Liver (tissue), 8 donors: ENCODE measurements at regions not wholly inside any gene's neighbourhood (a gene's known extent, or its start where the extent isn't known, plus 50 kb on each side); places are given as distances from the start of the nearest gene placed in this dataset.

Experiments
- DNase-seq: peaks from one replicate; pipeline ENCODE4 v3.0.0-alpha.2; 2017; ENCODE audit warnings: low spot score
- H3K27ac ChIP-seq, 2 donors: one replicate each; pipeline ENCODE4 v1.7.0; 2013; ENCODE audit warnings: inconsistent platforms in 2 of 2, low read length in 2 of 2, control low read depth in 1 of 2, low read depth in 1 of 2, mild to moderate bottlenecking in 1 of 2
- H3K27me3 ChIP-seq, 4 donors: one replicate each; pipeline versions ENCODE4 v1.6.1 to v1.7.0; 2013; ENCODE audit warnings: low read length in 3 of 4, inconsistent platforms in 1 of 4, mild to moderate bottlenecking in 1 of 4, moderate library complexity in 1 of 4; ENCODE audit not compliant: control insufficient read depth in 4 of 4, insufficient read depth in 4 of 4
- H3K36me3 ChIP-seq, 4 donors: one replicate each; pipeline versions ENCODE4 v1.6.1 to v1.7.0; 2013; ENCODE audit warnings: low read length in 3 of 4, mild to moderate bottlenecking in 3 of 4, low read depth in 1 of 4, moderate library complexity in 1 of 4; ENCODE audit not compliant: control insufficient read depth in 4 of 4, insufficient read depth in 3 of 4
- H3K4me1 ChIP-seq, 4 donors: one replicate each; pipeline versions ENCODE4 v1.6.1 to v1.7.0; 2013; ENCODE audit warnings: low read length in 3 of 4, mild to moderate bottlenecking in 3 of 4, moderate library complexity in 1 of 4; ENCODE audit not compliant: control insufficient read depth in 4 of 4, insufficient read depth in 4 of 4
- H3K4me3 ChIP-seq, 3 donors: one replicate each; pipeline versions ENCODE4 v1.6.1 to v1.7.0; 2013; ENCODE audit warnings: low read length in 3 of 3, control low read depth in 1 of 3, low read depth in 1 of 3, mild to moderate bottlenecking in 1 of 3
- H3K9ac ChIP-seq, 2 donors: one replicate each; pipeline ENCODE4 v1.7.0; 2013; ENCODE audit warnings: low read length in 2 of 2, mild to moderate bottlenecking in 2 of 2, moderate library complexity in 2 of 2, control low read depth in 1 of 2, low read depth in 1 of 2
- H3K9me3 ChIP-seq, 4 donors: one replicate each; pipeline versions ENCODE4 v1.6.1 to v1.7.0; 2013; ENCODE audit warnings: low read length in 3 of 4; ENCODE audit not compliant: control insufficient read depth in 4 of 4
- ATF3 ChIP-seq: IDR thresholded peaks from 2 replicates; pipeline ENCODE4 v1.6.1; 2016; ENCODE audit warnings: antibody characterized with exemption
- EGR1 ChIP-seq, 2 donors: IDR thresholded peaks; 2 replicates each; pipeline ENCODE4 v1.6.1; 2016 to 2018; ENCODE audit warnings: antibody characterized with exemption in 2 of 2, low read depth in 2 of 2
- FOXA1 ChIP-seq: IDR thresholded peaks from 2 replicates; pipeline ENCODE4 v1.6.1; 2016; ENCODE audit warnings: antibody characterized with exemption
- FOXA2 ChIP-seq: IDR thresholded peaks from 2 replicates; pipeline ENCODE4 v1.6.1; 2016; ENCODE audit warnings: antibody characterized with exemption
- GABPA ChIP-seq, 2 donors: IDR thresholded peaks in 1 of 2; conservative IDR thresholded peaks in 1 of 2; 2 replicates each; pipeline ENCODE4 v1.6.1; 2016; ENCODE audit warnings: antibody characterized with exemption in 2 of 2, mild to moderate bottlenecking in 1 of 2, moderate library complexity in 1 of 2
- HNF4A ChIP-seq, 2 donors: conservative IDR thresholded peaks; 2 replicates each; pipeline ENCODE4 v1.6.1; 2016; ENCODE audit warnings: antibody characterized with exemption in 2 of 2, mild to moderate bottlenecking in 2 of 2
- HNF4G ChIP-seq: IDR thresholded peaks from 2 replicates; pipeline ENCODE4 v1.6.1; 2016; ENCODE audit warnings: antibody characterized with exemption
- JUND ChIP-seq, 2 donors: IDR thresholded peaks; 2 replicates each; pipeline ENCODE4 v1.6.1; 2016; ENCODE audit warnings: antibody characterized with exemption in 2 of 2
- NR2F2 ChIP-seq: IDR thresholded peaks from 2 replicates; pipeline ENCODE4 v1.6.1; 2016; ENCODE audit warnings: antibody characterized with exemption
- RAD21 ChIP-seq, 2 donors: IDR thresholded peaks; 2 replicates each; pipeline ENCODE4 v1.6.1; 2016; ENCODE audit warnings: antibody characterized with exemption in 2 of 2, mild to moderate bottlenecking in 2 of 2
- RXRA ChIP-seq, 2 donors: IDR thresholded peaks; 2 replicates each; pipeline ENCODE4 v1.6.1; 2017 to 2018; ENCODE audit warnings: antibody characterized with exemption in 2 of 2, mild to moderate bottlenecking in 1 of 2
- SP1 ChIP-seq: IDR thresholded peaks from 2 replicates; pipeline ENCODE4 v1.6.1; 2018; ENCODE audit warnings: antibody characterized with exemption, mild to moderate bottlenecking
- YY1 ChIP-seq: IDR thresholded peaks from 2 replicates; pipeline ENCODE4 v1.6.1; 2016; ENCODE audit warnings: antibody characterized with exemption, mild to moderate bottlenecking
- WGBS: extraction: QIAGEN DNeasy Blood & Tissue Kit; methylation state at CpG from one replicate; pipeline ENCODE4 v1.1.7; 2013; 5-methylcytosine and 5-hydroxymethylcytosine counted together
- TF ChIP-seq, protein P1 (sequence below): IDR thresholded peaks from 2 replicates; pipeline ENCODE4 v1.6.1; 2016; ENCODE audit warnings: antibody characterized with exemption
- TF ChIP-seq, protein P2 (sequence below): IDR thresholded peaks from 2 replicates; pipeline ENCODE4 v1.6.1; 2016; ENCODE audit warnings: antibody characterized with exemption
- TF ChIP-seq, protein P3 (sequence below): fragments of 150-350 bp; IDR thresholded peaks from 2 replicates; pipeline ENCODE4 v1.5.1; 2017; ENCODE audit warnings: improper control_type of control experiment, low read depth, low read length; ENCODE audit not compliant: missing input control
- donor health status: healthy.
- donor health status: healthy.
- donor health status: healthy.
- donor health status: healthy.
- donor health status: healthy.

- no peak for TF ChIP-seq JUND (IDR thresholded peaks at IDR 0.05)
- TF ChIP-seq SP1, result no peak
- no peak for TF ChIP-seq RXRA (IDR thresholded peaks at IDR 0.05)
- no peak for TF ChIP-seq RAD21 (IDR thresholded peaks at IDR 0.05)
- TF ChIP-seq, protein P1, sequence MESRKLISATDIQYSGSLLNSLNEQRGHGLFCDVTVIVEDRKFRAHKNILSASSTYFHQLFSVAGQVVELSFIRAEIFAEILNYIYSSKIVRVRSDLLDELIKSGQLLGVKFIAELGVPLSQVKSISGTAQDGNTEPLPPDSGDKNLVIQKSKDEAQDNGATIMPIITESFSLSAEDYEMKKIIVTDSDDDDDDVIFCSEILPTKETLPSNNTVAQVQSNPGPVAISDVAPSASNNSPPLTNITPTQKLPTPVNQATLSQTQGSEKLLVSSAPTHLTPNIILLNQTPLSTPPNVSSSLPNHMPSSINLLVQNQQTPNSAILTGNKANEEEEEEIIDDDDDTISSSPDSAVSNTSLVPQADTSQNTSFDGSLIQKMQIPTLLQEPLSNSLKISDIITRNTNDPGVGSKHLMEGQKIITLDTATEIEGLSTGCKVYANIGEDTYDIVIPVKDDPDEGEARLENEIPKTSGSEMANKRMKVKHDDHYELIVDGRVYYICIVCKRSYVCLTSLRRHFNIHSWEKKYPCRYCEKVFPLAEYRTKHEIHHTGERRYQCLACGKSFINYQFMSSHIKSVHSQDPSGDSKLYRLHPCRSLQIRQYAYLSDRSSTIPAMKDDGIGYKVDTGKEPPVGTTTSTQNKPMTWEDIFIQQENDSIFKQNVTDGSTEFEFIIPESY, result no peak
- TF ChIP-seq, protein P2, sequence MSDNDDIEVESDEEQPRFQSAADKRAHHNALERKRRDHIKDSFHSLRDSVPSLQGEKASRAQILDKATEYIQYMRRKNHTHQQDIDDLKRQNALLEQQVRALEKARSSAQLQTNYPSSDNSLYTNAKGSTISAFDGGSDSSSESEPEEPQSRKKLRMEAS, result no peak
- TF ChIP-seq HNF4A (conservative IDR thresholded peaks at IDR 0.05), result no peak
- TF ChIP-seq FOXA1, result no peak
- TF ChIP-seq NR2F2, result no peak
Measured at GRCh38 chr10:33955676-33956075, 621.2 kb upstream of the NRP1 start (continued).

DNA sequence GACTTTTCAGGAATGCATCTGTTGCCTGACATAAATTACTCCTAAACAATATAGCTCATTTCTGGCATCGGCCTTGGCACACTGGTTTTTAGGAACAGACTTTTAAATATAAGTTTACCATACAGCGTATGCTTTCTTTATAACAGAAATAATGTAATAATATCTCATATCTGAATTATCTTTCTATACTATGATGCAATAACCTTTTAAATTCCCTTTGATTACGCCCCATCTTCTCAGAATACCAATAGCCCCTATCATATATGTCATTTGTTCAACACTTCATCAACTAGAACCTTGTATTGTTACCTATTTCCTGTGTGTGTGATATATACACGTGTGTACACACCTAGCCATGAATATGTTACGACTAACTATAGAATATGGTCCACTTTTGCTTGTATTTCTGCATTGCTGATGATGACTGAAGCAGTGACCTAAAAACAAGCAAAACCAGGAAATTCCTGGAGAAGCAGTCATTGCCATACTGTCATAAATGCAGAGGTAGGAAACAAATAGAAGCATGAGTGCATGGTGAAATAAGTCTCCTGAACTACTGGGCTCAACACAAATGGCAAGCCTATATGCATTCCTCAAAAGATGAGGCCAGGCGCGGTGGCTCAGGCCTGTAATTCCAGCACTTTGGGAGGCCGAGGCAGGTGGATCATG is 618.4 kb upstream of the NRP1 start:
- Histone ChIP-seq H3K27ac (no peak overlapping the region), H3K36me3 (no peaks in the 10 kb centered on the region), H3K4me3 (no peak overlapping the region), H3K9me3 (no peaks in the 10 kb centered on the region), H3K27me3 (no peaks in the 10 kb centered on the region), H3K4me1 (no peaks in the 10 kb centered on the region), H3K9ac (no peak overlapping the region)
- DNase-seq, result no peak
- WGBS, result 93% methylated on average over 8 of the region's 8 CpGs
- no peak for TF ChIP-seq HNF4A (conservative IDR thresholded peaks at IDR 0.05)
- no peak for TF ChIP-seq RAD21 (IDR thresholded peaks at IDR 0.05)
- TF ChIP-seq JUND (IDR thresholded peaks at IDR 0.05), result no peak
- TF ChIP-seq HNF4G, result no peak
- TF ChIP-seq GABPA (IDR thresholded peaks at IDR 0.05 in 1 of 2, conservative IDR thresholded peaks at IDR 0.05 in 1 of 2), result no peak
- TF ChIP-seq ATF3, result no peak
- no peak for TF ChIP-seq FOXA1
- TF ChIP-seq, protein P3, sequence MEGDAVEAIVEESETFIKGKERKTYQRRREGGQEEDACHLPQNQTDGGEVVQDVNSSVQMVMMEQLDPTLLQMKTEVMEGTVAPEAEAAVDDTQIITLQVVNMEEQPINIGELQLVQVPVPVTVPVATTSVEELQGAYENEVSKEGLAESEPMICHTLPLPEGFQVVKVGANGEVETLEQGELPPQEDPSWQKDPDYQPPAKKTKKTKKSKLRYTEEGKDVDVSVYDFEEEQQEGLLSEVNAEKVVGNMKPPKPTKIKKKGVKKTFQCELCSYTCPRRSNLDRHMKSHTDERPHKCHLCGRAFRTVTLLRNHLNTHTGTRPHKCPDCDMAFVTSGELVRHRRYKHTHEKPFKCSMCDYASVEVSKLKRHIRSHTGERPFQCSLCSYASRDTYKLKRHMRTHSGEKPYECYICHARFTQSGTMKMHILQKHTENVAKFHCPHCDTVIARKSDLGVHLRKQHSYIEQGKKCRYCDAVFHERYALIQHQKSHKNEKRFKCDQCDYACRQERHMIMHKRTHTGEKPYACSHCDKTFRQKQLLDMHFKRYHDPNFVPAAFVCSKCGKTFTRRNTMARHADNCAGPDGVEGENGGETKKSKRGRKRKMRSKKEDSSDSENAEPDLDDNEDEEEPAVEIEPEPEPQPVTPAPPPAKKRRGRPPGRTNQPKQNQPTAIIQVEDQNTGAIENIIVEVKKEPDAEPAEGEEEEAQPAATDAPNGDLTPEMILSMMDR, result no peak
- TF ChIP-seq, protein P1, result no peak
- TF ChIP-seq, protein P2, result no peak
- no peak for TF ChIP-seq YY1
- TF ChIP-seq NR2F2, result no peak
- no peak for TF ChIP-seq SP1
- no peak for TF ChIP-seq FOXA2
- no peak for TF ChIP-seq RXRA (IDR thresholded peaks at IDR 0.05)
- TF ChIP-seq EGR1 (IDR thresholded peaks at IDR 0.05; ENCODE audit: low read depth in 2 of 2), result no peak
